OCI-LY3 (cell line): ENCODE measurements at regions not wholly inside any gene's neighbourhood (a gene's known extent, or its start where the extent isn't known, plus 50 kb on each side); places are given as distances from the start of the nearest gene placed in this dataset.
A peak's percentile ranks its signal among the peaks of the same experiment; 100 is the strongest.

Experiments used
- H2AFZ ChIP-seq: fragments of 200-600, 300-600 bp; shearing (Covaris generic); 2 replicates; pipeline ENCODE4 v1.6.0; 2014; ENCODE audit warnings: antibody characterized with exemption, low read depth, low read length
- H3K27ac ChIP-seq: fragments of 200-600, 300-600 bp; sonication (generic); 2 replicates; pipeline ENCODE4 v1.5.1; 2014; ENCODE audit warnings: mild to moderate bottlenecking, low read length, moderate library complexity, mixed read lengths
- H3K27me3 ChIP-seq: fragments of 200-600, 300-600 bp; sonication (generic); 2 replicates; pipeline ENCODE4 v1.6.1; 2014; ENCODE audit warnings: low read depth, low read length, mixed read lengths
- H3K36me3 ChIP-seq: fragments of 200-600, 300-600 bp; sonication (generic); replicated peaks from 2 replicates; pipeline ENCODE3; 2014; ENCODE audit warnings: low read depth, low read length, mixed read lengths
- H3K4me1 ChIP-seq: fragments of 300-600, 200-600 bp; sonication (generic); 2 replicates; pipeline ENCODE4 v1.6.1; 2014; ENCODE audit warnings: low read length, mixed read lengths
- H3K4me2 ChIP-seq: fragments of 200-600, 300-600 bp; sonication (generic); 2 replicates; pipeline ENCODE4 v1.6.1; 2014; ENCODE audit warnings: low read length, mixed read lengths
- H3K4me3 ChIP-seq: fragments of 300-600, 200-600 bp; sonication (generic); 2 replicates; pipeline ENCODE4 v1.5.1; 2014; ENCODE audit warnings: antibody characterized with exemption, mild to moderate bottlenecking, low read length, moderate library complexity
- H3K79me2 ChIP-seq: fragments of 300-600, 200-600 bp; shearing (Covaris generic); 2 replicates; pipeline ENCODE4 v1.6.1; 2014; ENCODE audit warnings: mild to moderate bottlenecking, low read length, mixed read lengths
- H3K9ac ChIP-seq: fragments of 300-600, 200-600 bp; shearing (Covaris generic); 2 replicates; pipeline ENCODE4 v1.6.0; 2014; ENCODE audit warnings: mild to moderate bottlenecking, low read length, moderate library complexity
- H3K9me3 ChIP-seq: fragments of 200-600, 300-600 bp; shearing (Covaris generic); 2 replicates; pipeline ENCODE4 v1.6.1; 2014; ENCODE audit warnings: low read length, mixed read lengths; ENCODE audit not compliant: insufficient read depth
- H4K20me1 ChIP-seq: fragments of 200-600, 300-600 bp; sonication (generic); 2 replicates; pipeline ENCODE4 v1.6.1; 2016; ENCODE audit warnings: low read length, mixed read lengths; ENCODE audit not compliant: insufficient read depth
- EZH2phosphoT487 ChIP-seq: fragments of 200-600 bp; shearing (Covaris generic); IDR thresholded peaks from 2 replicates; pipeline ENCODE4 v1.6.1; 2018; ENCODE audit warnings: antibody characterized with exemption, mixed run types, low read depth
- TF ChIP-seq, protein P1 (sequence below): fragments of 200-600, 300-600 bp; sonication (generic); IDR thresholded peaks from 2 replicates; pipeline ENCODE4 v1.5.1; 2014; ENCODE audit warnings: antibody characterized with exemption, low read length, low read depth

DNA sequence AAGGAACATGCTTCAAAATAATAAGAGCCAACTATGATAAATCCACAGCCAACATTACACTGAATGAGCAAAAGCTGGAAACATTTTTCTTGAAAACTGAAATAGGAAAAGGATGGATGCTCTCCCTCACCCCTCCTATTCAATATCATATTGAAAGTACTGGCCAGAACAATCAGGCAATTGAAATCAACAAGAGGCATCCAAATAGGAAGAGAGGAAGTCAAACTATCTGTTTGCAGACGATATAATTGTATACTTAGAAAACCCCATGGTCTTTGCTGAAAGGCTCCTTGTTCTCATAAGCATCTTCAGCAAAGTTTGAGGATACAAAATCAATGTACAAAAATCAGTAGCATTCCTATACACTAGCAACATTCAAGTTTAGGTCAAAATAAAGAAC is 1562.5 kb upstream of the ADGRL3 start:
- Histone ChIP-seq H3K4me2 (no peak overlapping the region), H3K9ac (no peak overlapping the region), H3K4me1 (no peaks in the 10 kb centered on the region), H3K9me3 (no peaks in the 10 kb centered on the region), H2AFZ (no peak overlapping the region), H3K36me3 (no peaks in the 10 kb centered on the region), H3K27ac (no peak overlapping the region), H3K79me2 (no peaks in the 10 kb centered on the region), H3K4me3 (no peak overlapping the region), H4K20me1 (no peaks in the 10 kb centered on the region), H3K27me3 (no peaks in the 10 kb centered on the region)
- TF ChIP-seq EZH2phosphoT487: no peak
- TF ChIP-seq, protein P1, sequence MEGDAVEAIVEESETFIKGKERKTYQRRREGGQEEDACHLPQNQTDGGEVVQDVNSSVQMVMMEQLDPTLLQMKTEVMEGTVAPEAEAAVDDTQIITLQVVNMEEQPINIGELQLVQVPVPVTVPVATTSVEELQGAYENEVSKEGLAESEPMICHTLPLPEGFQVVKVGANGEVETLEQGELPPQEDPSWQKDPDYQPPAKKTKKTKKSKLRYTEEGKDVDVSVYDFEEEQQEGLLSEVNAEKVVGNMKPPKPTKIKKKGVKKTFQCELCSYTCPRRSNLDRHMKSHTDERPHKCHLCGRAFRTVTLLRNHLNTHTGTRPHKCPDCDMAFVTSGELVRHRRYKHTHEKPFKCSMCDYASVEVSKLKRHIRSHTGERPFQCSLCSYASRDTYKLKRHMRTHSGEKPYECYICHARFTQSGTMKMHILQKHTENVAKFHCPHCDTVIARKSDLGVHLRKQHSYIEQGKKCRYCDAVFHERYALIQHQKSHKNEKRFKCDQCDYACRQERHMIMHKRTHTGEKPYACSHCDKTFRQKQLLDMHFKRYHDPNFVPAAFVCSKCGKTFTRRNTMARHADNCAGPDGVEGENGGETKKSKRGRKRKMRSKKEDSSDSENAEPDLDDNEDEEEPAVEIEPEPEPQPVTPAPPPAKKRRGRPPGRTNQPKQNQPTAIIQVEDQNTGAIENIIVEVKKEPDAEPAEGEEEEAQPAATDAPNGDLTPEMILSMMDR: no peak

DNA sequence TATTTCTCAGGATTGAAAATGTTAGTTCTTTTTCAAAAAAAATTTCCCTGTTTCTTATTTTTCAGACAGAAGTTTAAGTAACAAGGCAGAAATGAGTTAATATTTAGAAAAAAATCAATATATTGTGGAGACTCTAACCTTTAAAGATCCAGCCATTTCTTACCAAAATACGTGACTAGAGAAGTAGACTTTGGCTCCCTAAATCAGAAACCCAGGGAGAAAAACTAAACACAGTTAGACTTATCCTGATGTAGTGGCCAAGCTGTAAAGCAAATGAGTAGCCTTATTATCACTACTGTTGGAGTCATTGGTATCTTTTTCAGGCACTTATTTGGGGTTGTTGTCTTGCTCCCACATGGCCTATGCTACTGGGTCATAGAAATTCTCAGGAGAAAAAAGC is 1556.4 kb upstream of the ADGRL3 start:
- H2AFZ ChIP-seq: no peak overlapping the region

DNA sequence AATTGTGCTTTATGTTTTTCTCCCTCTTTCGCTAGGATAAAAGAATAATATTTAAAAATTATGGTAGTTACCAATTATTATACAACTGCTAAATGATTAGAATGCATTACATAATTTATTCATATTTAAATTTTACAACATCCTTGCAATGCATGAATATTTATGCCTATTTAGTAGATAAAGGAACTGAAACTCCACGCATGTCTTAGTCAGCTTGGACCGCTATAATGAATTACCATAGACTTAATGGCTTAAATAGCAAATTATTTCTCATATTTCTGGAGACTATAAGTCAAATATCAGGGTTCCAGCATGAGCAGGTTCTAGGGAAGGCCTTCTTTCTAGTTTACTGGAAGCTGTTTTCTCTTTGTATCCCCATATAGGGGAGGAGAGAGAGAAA is 1555.4 kb upstream of the ADGRL3 start:
- no peaks in the 10 kb centered on the region for H3K79me2 ChIP-seq
- peak overlapping the region; percentile 41 for H3K4me2 ChIP-seq
- H4K20me1 ChIP-seq: no peaks in the 10 kb centered on the region
- no peak overlapping the region for H3K27ac ChIP-seq
- no peaks in the 10 kb centered on the region for H3K27me3 ChIP-seq
- H3K4me1 ChIP-seq: peaks cover 4% of the 10 kb centered on the region; the same call in 1 of the 2 replicates
- H3K9ac ChIP-seq: no peak overlapping the region
- no peak for TF ChIP-seq EZH2phosphoT487
- TF ChIP-seq, protein P1: no peak
- no peaks in the 10 kb centered on the region for H3K9me3 ChIP-seq
- H3K36me3 ChIP-seq: no peaks in the 10 kb centered on the region
- no peak overlapping the region; the same call in 1 of the 2 replicates for H2AFZ ChIP-seq
- peak overlapping the region; percentile 16; the same call in 1 of the 2 replicates for H3K4me3 ChIP-seq

More for the DNA sequence above, 1556.4 kb upstream of the ADGRL3 start:
- Histone ChIP-seq H3K4me3 (no peak overlapping the region), H3K9me3 (no peaks in the 10 kb centered on the region), H3K27me3 (no peaks in the 10 kb centered on the region), H3K4me1 (peaks cover 4% of the 10 kb centered on the region; the same call in 1 of the 2 replicates), H3K9ac (no peak overlapping the region), H3K27ac (no peak overlapping the region), H3K79me2 (no peaks in the 10 kb centered on the region), H4K20me1 (no peaks in the 10 kb centered on the region), H3K36me3 (no peaks in the 10 kb centered on the region), H3K4me2 (no peak overlapping the region)
- no peak for TF ChIP-seq EZH2phosphoT487
- TF ChIP-seq, protein P1: no peak

DNA sequence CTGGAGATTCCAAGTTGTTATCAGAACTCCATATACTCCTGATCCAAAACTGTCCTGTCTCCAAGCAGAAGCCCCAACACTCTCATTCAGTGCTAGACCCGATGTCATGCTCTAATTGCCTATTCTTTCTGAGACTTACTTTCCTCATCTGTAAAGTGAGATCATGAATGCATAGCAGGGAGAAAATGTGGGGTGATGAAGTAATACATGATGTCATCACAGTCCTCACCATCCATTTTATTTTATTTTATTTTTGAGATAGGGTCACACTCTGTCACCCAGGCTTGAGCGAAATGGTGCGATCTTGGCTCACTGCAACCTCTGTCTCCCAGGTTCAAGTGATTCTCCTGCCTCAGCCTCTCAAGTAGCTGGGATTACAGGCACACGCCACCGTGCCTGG is 1554.0 kb upstream of the ADGRL3 start:
- H3K4me2 ChIP-seq: no peak overlapping the region
- H3K27ac ChIP-seq: no peak overlapping the region
- peaks cover 4% of the 10 kb centered on the region; the same call in 1 of the 2 replicates for H3K4me1 ChIP-seq
- TF ChIP-seq EZH2phosphoT487: no peak
- TF ChIP-seq, protein P1: no peak
- H3K4me3 ChIP-seq: no peak overlapping the region
- no peaks in the 10 kb centered on the region for H3K27me3 ChIP-seq
- H4K20me1 ChIP-seq: no peaks in the 10 kb centered on the region
- H2AFZ ChIP-seq: no peak overlapping the region
- H3K36me3 ChIP-seq: no peaks in the 10 kb centered on the region
- H3K9ac ChIP-seq: no peak overlapping the region
- no peaks in the 10 kb centered on the region for H3K79me2 ChIP-seq
- H3K9me3 ChIP-seq: no peaks in the 10 kb centered on the region
